K562 (cell line): ENCODE measurements at regions not wholly inside any gene's neighbourhood (a gene's known extent, or its start where the extent isn't known, plus 50 kb on each side); places are given as distances from the start of the nearest gene placed in this dataset.
"Not testable (repeated sequence)": the region's sequence is repeated elsewhere in the genome, so short reads cannot be mapped to it uniquely, and the experiment has no call there.

Experiments
- ATAC-seq: fragments of 200-7000 bp; cut with Tn5 transposase; 3 replicates; pipeline ENCODE4 v1.9.1; 2020; ENCODE audit warnings: moderate library complexity
- BruUV-seq: library from RNA; stranded (reverse); fragments of 400-500 nt; replicated peaks from 2 replicates; lab custom pipeline; 2021; lab: Mats Ljungman, UMichigan
- CTCF ChIA-PET: fragments of 300-600 bp; formaldehyde crosslinking; extraction: SDS; loops from one replicate; lab custom pipeline; 2021; ENCODE audit warnings: low intra/inter-chr PET ratio; lab: Yijun Ruan, JAX
- POLR2A ChIA-PET: fragments of 300-600, 350-650 bp; sonication (Branson Sonifier 250); formaldehyde crosslinking; extraction: SDS; loops from one replicate; lab custom pipeline; 2021; ENCODE audit warnings: antibody characterized with exemption, inconsistent platforms; lab: Yijun Ruan, JAX
- DNase-seq, 4 experiments: peaks; one replicate each; pipeline versions ENCODE4 v3.0.0 to v3.0.0-alpha.2; 2011 to 2018; ENCODE audit warnings: low spot score in 3 of 4, mixed read lengths in 3 of 4; ENCODE audit errors: extremely low read depth in 1 of 4
- FAIRE-seq: peaks from 2 replicates; lab custom pipeline; 2011; peaks lifted over from hg19 to GRCh38; lab: Jason Lieb, UNC
- H2AFZ ChIP-seq: 2 replicates; pipeline ENCODE4 v1.6.0; 2011; ENCODE audit warnings: low read depth, low read length, control low read depth, inconsistent platforms
- H3K27ac ChIP-seq: fragments of 200-600 bp; 3 replicates; pipeline ENCODE4 v1.8.0; 2011; ENCODE audit warnings: low read depth, mild to moderate bottlenecking, control low read depth, inconsistent platforms, low read length, moderate library complexity, mixed read lengths; ENCODE audit errors: extremely low read depth
- H3K27me3 ChIP-seq, 2 experiments: fragments of 300-600 bp in 1 of 2; 2 replicates in 1 of 2; 3 replicates in 1 of 2; pipeline versions ENCODE4 v1.6.0 to v1.8.0; 2011; ENCODE audit warnings: inconsistent platforms in 2 of 2, low read length in 2 of 2, mild to moderate bottlenecking in 1 of 2, mixed read lengths in 1 of 2, moderate library complexity in 1 of 2; ENCODE audit not compliant: control insufficient read depth in 2 of 2, insufficient read depth in 2 of 2
- H3K36me3 ChIP-seq: fragments of 300-600 bp; 3 replicates; pipeline ENCODE4 v1.8.0; 2011; ENCODE audit warnings: mild to moderate bottlenecking, low read length, inconsistent platforms; ENCODE audit not compliant: control insufficient read depth, insufficient read depth
- H3K4me1 ChIP-seq, 2 experiments: fragments of 200-600 bp in 1 of 2; replicated peaks in 1 of 2; 2 replicates in 1 of 2; 3 replicates in 1 of 2; pipeline versions ENCODE4 v1.5.1 to v1.8.0; 2011; ENCODE audit warnings: inconsistent platforms in 2 of 2, low read length in 2 of 2, mild to moderate bottlenecking in 1 of 2, mixed read lengths in 1 of 2, moderate library complexity in 1 of 2; ENCODE audit not compliant: control insufficient read depth in 2 of 2, insufficient read depth in 2 of 2
- H3K4me2 ChIP-seq: 2 replicates; pipeline ENCODE4 v1.6.1; 2011; ENCODE audit warnings: low read length, control low read depth, inconsistent platforms, mixed read lengths; ENCODE audit not compliant: insufficient read depth
- H3K4me3 ChIP-seq: fragments of 200-600 bp; sonication (generic), shearing (Covaris generic); 2 replicates; pipeline ENCODE4 v1.5.1; 2016; ENCODE audit warnings: control low read depth, inconsistent platforms
- H3K79me2 ChIP-seq: fragments of 200-600 bp; 3 replicates; pipeline ENCODE4 v1.8.0; 2011; ENCODE audit warnings: low read length, inconsistent platforms; ENCODE audit not compliant: control insufficient read depth, insufficient read depth
- H3K9ac ChIP-seq, 2 experiments: 2 replicates each; pipeline versions ENCODE4 v1.6.0 to v1.6.1; 2011; ENCODE audit warnings: low read depth in 2 of 2, low read length in 2 of 2, control low read depth in 1 of 2, inconsistent platforms in 1 of 2, mild to moderate bottlenecking in 1 of 2, mixed read lengths in 1 of 2; ENCODE audit not compliant: insufficient read depth in 1 of 2
- H3K9me1 ChIP-seq: one replicate; pipeline ENCODE4 v1.6.0; 2011; ENCODE audit warnings: inconsistent platforms, mild to moderate bottlenecking, low read length, moderate library complexity; ENCODE audit not compliant: control insufficient read depth, insufficient read depth
- H3K9me3 ChIP-seq: replicated peaks from 2 replicates; pipeline ENCODE4 v1.5.1; 2011; ENCODE audit warnings: low read depth, low read length, inconsistent platforms; ENCODE audit not compliant: control insufficient read depth, insufficient read depth
- H4K20me1 ChIP-seq: replicated peaks from 2 replicates; pipeline ENCODE4 v1.6.1; 2011; ENCODE audit warnings: low read length, inconsistent platforms, mixed read lengths; ENCODE audit not compliant: control insufficient read depth, insufficient read depth
- ERF ChIP-seq: fragments of 450-650 bp; formaldehyde crosslinking; IDR thresholded peaks from 2 replicates; pipeline ENCODE4 v1.4.0; 2020; ENCODE audit warnings: mild to moderate bottlenecking, mixed read lengths
- REST ChIP-seq, 2 experiments: fragments of 450-650 bp; formaldehyde crosslinking in 1 of 2; IDR thresholded peaks; 2 replicates each; pipeline versions ENCODE4 v1.4.0 to v1.6.1; 2014 to 2020; ENCODE audit warnings: mild to moderate bottlenecking in 2 of 2, borderline replicate concordance in 1 of 2, low read depth in 1 of 2
- TFAM ChIP-seq: fragments of 250-450 bp; sonication (Bioruptor Pico); conservative IDR thresholded peaks from 2 replicates; pipeline ENCODE4 v1.5.0; 2021; ENCODE audit warnings: mild to moderate bottlenecking, moderate library complexity
- ZNF316 ChIP-seq: fragments of 450-650 bp; IDR thresholded peaks from 2 replicates; pipeline ENCODE4 v1.6.1; 2016
- WGBS: fragments of 100-300 bp; shearing (Covaris generic); methylation state at CpG from one replicate; pipeline ENCODE4 v1.1.6; 2016; ENCODE audit warnings: low coverage, mixed read lengths; ENCODE audit not compliant: insufficient coverage; ENCODE audit errors: missing lambda C conversion rate; 5-methylcytosine and 5-hydroxymethylcytosine counted together
- in situ Hi-C: fragments of 300-500 bp; cut with MboI; formaldehyde crosslinking; loops from 4 replicates; pipeline ENCODE4 v1.15.0; 2018; ENCODE audit warnings: inconsistent platforms, mixed read lengths
- intact Hi-C: fragments of 100-400 bp; cut with micrococcal nuclease; formaldehyde crosslinking; loops from 2 replicates; pipeline ENCODE4 v1.14.2; 2022

DNA sequence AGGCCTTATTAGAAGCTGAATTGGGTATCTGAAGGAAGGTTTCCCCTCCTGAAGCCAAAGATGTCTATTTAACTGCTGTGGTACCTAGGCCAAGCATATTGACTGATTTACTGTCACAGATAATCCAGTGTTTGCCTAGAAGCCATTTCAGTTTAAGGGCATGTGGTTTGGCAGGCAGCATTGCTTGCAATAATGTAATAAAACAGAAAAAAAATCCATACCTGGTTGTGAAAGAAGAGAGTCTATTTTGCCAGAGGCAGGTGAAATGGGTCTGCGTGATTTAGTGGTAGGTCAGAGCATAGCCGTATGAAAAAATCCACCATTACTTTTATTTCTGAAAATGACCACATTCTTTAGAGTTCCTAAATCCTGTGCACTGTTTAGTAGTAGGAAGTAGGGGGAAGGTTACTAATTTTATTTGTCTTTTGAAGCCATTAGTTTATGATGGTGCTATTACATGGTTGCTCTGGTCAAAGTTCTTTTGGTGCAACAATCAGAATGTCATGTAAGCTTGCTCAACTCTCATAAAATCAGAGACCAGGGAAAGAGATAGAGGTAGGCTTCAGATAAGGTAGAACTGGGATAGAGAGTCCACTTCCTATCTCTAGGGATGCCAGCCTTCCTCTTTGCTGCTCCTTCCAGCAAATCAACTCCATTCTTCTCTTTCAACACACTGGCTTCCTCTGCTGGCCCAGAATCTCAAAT, 343.4 kb downstream of the GPD2 start (continued):
- TF ChIP-seq REST (IDR thresholded peaks at IDR 0.05; ENCODE audit: borderline replicate concordance) (no peak), REST (CRISPR knock-in tag; IDR thresholded peaks at IDR 0.05; ENCODE audit: low read depth) (no peak), TFAM (CRISPR knock-in tag) (no peak), ZNF316 (no peak), ERF (CRISPR knock-in tag) (no peak)
- TF ChIP-seq, all 486 proteins: peak for 0

DNA sequence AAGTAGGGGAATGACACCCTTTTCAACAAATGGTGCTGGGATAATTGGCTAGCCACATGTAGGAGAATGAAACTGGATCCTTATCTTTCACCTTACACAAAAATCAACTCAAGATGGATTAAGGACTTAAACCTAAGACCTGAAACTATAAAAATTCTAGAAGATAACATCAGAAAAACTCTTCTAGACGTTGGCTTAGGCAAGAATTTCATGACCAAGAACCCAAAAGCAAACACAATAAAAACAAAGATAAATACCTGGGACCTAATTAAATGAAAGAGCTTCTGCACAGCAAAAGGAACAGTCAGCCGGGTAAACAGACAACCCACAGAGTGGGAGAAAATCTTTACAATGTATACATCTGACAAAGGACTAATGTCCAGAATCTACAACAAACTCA, 345.5 kb downstream of the GPD2 start:
- H3K36me3 ChIP-seq, H3K9ac ChIP-seq, H3K9me1 ChIP-seq, in situ Hi-C loops, H2AFZ ChIP-seq, H3K27ac ChIP-seq, H3K4me2 ChIP-seq, H3K79me2 ChIP-seq, H3K4me1 ChIP-seq, POLR2A ChIA-PET, FAIRE-seq, BruUV-seq, DNase-seq, H3K9me3 ChIP-seq, CTCF ChIA-PET, H4K20me1 ChIP-seq, intact Hi-C loops, H3K27me3 ChIP-seq, H3K4me3 ChIP-seq, ATAC-seq: not testable (repeated sequence)
- WGBS = 0% methylated on average over 2 of the region's 2 CpGs
